Pancreas (tissue), 10 donors: ENCODE measurements at regions not wholly inside any gene's neighbourhood (a gene's known extent, or its start where the extent isn't known, plus 50 kb on each side); places are given as distances from the start of the nearest gene placed in this dataset.

Experiments
- ATAC-seq, 4 donors: fragments of 200-7000 bp; cut with Tn5 transposase; one replicate each; pipeline versions ENCODE4 v1.8.0 to v1.9.1; 2020; ENCODE audit warnings: mild to moderate bottlenecking in 4 of 4, moderate library complexity in 4 of 4
- DNase-seq, 6 donors: peaks; one replicate each; pipeline ENCODE4 v3.0.0-alpha.2; 2020
- FAIRE-seq: peaks from 2 replicates; lab custom pipeline; 2012; peaks lifted over from hg19 to GRCh38; lab: Jason Lieb, UNC
- H3K27ac ChIP-seq, 4 donors: fragments of 200-600 bp; sonication (generic); 1 replicate in 3 of 4; 2 replicates in 1 of 4; pipeline versions ENCODE4 v1.5.0 to v1.8.0; 2020
- H3K27me3 ChIP-seq, 4 donors: fragments of 200-600 bp; one replicate each; pipeline ENCODE4 v1.8.0; 2021
- H3K36me3 ChIP-seq, 3 donors: fragments of 200-600 bp; sonication (generic) in 1 of 3; one replicate each; pipeline versions ENCODE4 v1.5.0 to v1.8.0; 2020 to 2021
- H3K4me1 ChIP-seq, 3 donors: fragments of 200-600 bp; one replicate each; pipeline ENCODE4 v1.8.0; 2021
- H3K4me3 ChIP-seq, 4 donors: fragments of 200-600 bp; sonication (generic) in 2 of 4; one replicate each; pipeline versions ENCODE4 v1.5.0 to v1.8.0; 2020 to 2021
- H3K9me3 ChIP-seq, 4 donors: fragments of 200-600 bp; one replicate each; pipeline ENCODE4 v1.8.0; 2021
- CTCF ChIP-seq, 4 donors: fragments of 200-600 bp; sonication (generic) in 3 of 4; IDR thresholded peaks; one replicate each; pipeline versions ENCODE4 v1.5.0 to v1.8.0; 2021; ENCODE audit warnings: antibody characterized with exemption in 4 of 4
- WGBS, 2 donors: extraction: QIAGEN DNeasy Blood & Tissue Kit; methylation state at CpG; one replicate each; pipeline ENCODE4 v1.1.7; 2013; 5-methylcytosine and 5-hydroxymethylcytosine counted together
- intact Hi-C, 3 donors: fragments of 100-400 bp; cut with DNase I; formaldehyde crosslinking; loops; one replicate each; pipeline versions ENCODE4 v1.11.1 to v1.14.2; 2022
- donor health status: healthy with polysubstance abuse.
- donor health status: DM: no; HTN: no; CAD: no; lungs with moderate emphysema.
- donor health status: DM: no; HTN: no; CAD: no.
- donor health status: control.
- donor health status: control.
- donor health status: Bipolar disorder and iron deficiency.
- donor health status: DM: yes; HTN: yes; CAD: no.
- donor health status: DM: no; HTN: no; CAD: no.
- donor health status: DM: no; HTN: no; CAD: no.
- donor health status: DM: yes; HTN: yes; CAD: no.

GRCh38 chr5:39494534-39494933 lies 69.8 kb upstream of the DAB2 start:
- Histone ChIP-seq H3K9me3 (no peaks in the 10 kb centered on the region), H3K27me3 (no peaks in the 10 kb centered on the region), H3K4me3 (no peak overlapping the region), H3K36me3 (no peaks in the 10 kb centered on the region), H3K4me1 (peaks cover 0 to 6% (median 0%) of the 10 kb centered on the region in 3 donors), H3K27ac (no peak overlapping the region)
- DNase-seq (no peak), FAIRE-seq (no peak), ATAC-seq (no peak)
- no peak for TF ChIP-seq CTCF (IDR thresholded peaks at IDR 0.05)
- intact Hi-C loops: no loop called here
- WGBS, 2 donors: 67 to 79% methylated on average over 1 of the region's 1 CpG

GRCh38 chr5:39494107-39494510 lies 69.3 kb upstream of the DAB2 start:
- DNase-seq (no peak), ATAC-seq (peak in 1 of 4 donors; percentile 29), FAIRE-seq (no peak)
- Histone ChIP-seq H3K4me1 (peaks cover 0 to 6% (median 0%) of the 10 kb centered on the region in 3 donors), H3K36me3 (no peaks in the 10 kb centered on the region), H3K4me3 (no peak overlapping the region), H3K27me3 (no peaks in the 10 kb centered on the region), H3K9me3 (no peaks in the 10 kb centered on the region), H3K27ac (no peak overlapping the region)
- WGBS, 2 donors: 39 to 55% methylated on average over 3 of the region's 3 CpGs
- intact Hi-C loops: no loop called here
- no peak for TF ChIP-seq CTCF (IDR thresholded peaks at IDR 0.05)

- Histone ChIP-seq H3K27ac (no peak overlapping the region), H3K27me3 (no peaks in the 10 kb centered on the region), H3K36me3 (no peaks in the 10 kb centered on the region), H3K4me3 (no peak overlapping the region), H3K9me3 (no peaks in the 10 kb centered on the region), H3K4me1 (peaks cover 0 to 6% (median 0%) of the 10 kb centered on the region in 3 donors)
- WGBS, 2 donors: 55 to 66% methylated on average over 1 of the region's 1 CpG
- FAIRE-seq: no peak
- no peak for ATAC-seq
- no peak for TF ChIP-seq CTCF (IDR thresholded peaks at IDR 0.05)
- intact Hi-C loops: no loop called here
- DNase-seq: no peak
These were observed 66.4 kb upstream of the DAB2 start for GRCh38 chr5:39491210-39491609.

- Histone ChIP-seq H3K4me1 (no peaks in the 10 kb centered on the region), H3K9me3 (no peaks in the 10 kb centered on the region), H3K36me3 (no peaks in the 10 kb centered on the region), H3K27me3 (no peaks in the 10 kb centered on the region), H3K27ac (no peak overlapping the region), H3K4me3 (no peak overlapping the region)
- ATAC-seq (no peak), DNase-seq (no peak), FAIRE-seq (no peak)
- intact Hi-C loops: no loop called here
- 63 to 92% methylated on average over 1 of the region's 1 CpG for WGBS, 2 donors
- TF ChIP-seq CTCF (IDR thresholded peaks at IDR 0.05): no peak
These were observed 64.5 kb upstream of the DAB2 start for GRCh38 chr5:39489263-39489662.

- DNase-seq (no peak), ATAC-seq (no peak), FAIRE-seq (no peak)
- Histone ChIP-seq H3K27me3 (no peaks in the 10 kb centered on the region), H3K27ac (no peak overlapping the region), H3K9me3 (no peaks in the 10 kb centered on the region), H3K4me3 (no peak overlapping the region), H3K36me3 (no peaks in the 10 kb centered on the region), H3K4me1 (no peaks in the 10 kb centered on the region)
- 67 to 75% methylated on average over 2 of the region's 2 CpGs for WGBS, 2 donors
- no peak for TF ChIP-seq CTCF (IDR thresholded peaks at IDR 0.05)
- intact Hi-C loops: no loop called here
These were observed 62.0 kb upstream of the DAB2 start for GRCh38 chr5:39486790-39487189.
